Limb (tissue), 2 donors: ENCODE measurements at regions not wholly inside any gene's neighbourhood (a gene's known extent, or its start where the extent isn't known, plus 50 kb on each side); places are given as distances from the start of the nearest gene placed in this dataset.

Experiments used
- DNase-seq, 2 donors: peaks; one replicate each; pipeline ENCODE4 v3.0.0-alpha.2; 2016; ENCODE audit errors: extremely low spot score in 2 of 2

DNA sequence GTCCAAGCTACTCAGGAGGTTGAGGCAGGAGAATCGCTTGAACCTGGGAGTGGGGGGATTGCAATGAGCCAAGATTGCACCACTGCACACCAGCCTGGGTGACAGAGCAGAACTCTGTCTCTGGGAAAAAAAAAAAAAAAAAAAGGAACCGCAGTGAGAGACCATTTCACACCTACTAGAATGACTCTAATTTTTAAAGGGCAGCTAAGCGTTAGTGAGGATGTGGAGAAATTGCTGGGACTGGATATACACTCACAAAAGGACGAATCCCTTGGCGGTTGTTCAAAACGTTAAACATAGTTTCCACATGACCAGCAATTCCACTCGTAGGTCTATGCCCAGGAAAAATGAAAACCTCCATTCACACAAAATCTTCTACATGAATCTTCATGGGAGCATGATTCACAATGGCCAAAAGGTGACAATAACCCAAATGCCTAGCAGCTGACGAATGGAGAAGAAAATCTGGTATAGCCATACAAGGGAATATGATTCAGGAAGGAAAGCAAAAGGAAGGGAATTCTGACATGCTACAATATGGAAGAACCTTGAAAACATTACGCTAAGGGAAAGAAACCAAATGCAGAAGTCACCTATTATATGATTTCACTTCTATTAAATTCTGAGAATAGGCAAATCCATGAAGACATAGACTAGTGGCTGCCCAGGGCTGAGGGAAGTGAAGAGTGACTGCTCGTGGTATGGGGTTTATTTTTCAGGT, 127.0 kb downstream of the CHSY1 start:
- no peak for DNase-seq

DNA sequence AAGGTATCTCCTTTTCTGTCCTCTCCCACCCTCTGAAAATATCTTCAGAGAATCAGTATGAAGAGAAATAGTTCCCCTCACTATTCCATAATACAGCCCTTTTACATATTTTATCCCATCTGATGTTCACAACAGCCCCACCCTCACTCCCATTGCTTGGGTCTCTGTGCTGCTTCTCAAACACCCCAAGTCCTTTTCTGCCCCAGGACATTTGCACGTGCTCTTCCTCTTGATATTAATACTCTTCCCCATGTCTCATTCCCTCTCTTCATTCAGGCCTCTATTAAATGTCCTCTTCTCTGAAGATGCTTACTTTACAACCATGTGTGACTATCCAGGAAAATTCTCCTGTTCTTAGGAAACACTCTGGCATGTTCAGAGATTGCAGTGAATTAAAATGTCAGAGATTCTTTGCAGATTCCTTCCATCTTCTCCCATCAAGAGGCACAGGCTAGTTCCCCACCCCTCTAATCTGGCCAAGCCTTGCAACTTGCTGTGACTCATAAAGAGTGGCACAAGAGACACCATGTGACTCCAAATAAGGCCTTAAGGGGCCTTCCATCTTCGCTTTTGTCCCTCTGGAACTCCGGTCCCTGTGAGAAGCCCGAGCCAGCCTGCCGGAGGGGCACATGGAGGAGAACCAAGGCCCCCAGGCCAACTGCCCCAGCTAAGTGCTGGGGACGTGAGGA, 128.5 kb downstream of the CHSY1 start:
- no peak for DNase-seq

DNA sequence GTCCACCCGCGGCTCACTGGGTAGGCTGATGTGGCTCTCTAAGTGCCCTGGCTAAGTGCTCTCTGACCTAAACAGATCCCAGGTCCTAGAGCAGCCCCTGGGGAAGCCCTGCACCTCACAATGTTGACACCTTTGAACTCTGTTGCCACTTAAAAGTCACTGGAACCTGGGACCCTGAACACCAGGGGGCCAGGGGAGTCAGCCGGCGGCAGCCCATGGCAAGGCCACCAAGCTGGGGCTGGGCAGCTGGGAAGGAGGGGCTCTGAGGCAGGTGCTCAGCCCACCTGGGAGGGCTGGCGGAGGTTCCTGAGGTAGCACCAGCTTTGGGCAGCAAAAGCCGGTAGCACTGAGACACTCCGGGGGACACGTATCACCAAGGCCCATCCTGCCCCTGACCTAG, 129.0 kb downstream of the CHSY1 start:
- DNase-seq, result no peak

- DNase-seq, result no peak
Measured at GRCh38 chr15:101122266-101122665, 129.6 kb downstream of the CHSY1 start.

GRCh38 chr15:101121511-101122090, 130.2 kb downstream of the CHSY1 start:
- DNase-seq, result peak in 1 of 2 donors; percentile 74

DNA sequence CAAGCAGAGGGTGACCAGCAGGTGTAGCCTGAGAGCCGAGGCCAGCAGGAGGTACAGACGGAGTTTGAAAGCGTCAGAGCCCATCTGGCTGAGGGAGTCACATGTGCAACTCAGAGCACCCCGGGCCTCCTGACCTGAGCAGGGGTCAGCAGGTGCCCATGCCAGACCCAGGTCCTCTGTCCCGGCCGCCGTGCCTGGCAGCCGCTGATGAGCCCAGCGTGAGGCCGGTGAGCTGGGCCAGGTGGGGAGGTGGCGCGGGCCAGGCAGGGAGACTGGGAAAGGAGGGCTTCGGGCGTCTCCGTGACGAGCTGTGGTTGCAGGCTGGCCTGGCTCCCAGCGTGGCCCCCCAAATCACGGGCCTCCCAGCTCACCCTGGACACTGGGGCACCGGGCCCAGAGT, 130.9 kb downstream of the CHSY1 start:
- peak in 1 of 2 donors; percentile 62 for DNase-seq

GRCh38 chr15:101120473-101120872, 131.4 kb downstream of the CHSY1 start:
- no peak for DNase-seq
